OCI-LY1 (cell line): ENCODE measurements at regions not wholly inside any gene's neighbourhood (a gene's known extent, or its start where the extent isn't known, plus 50 kb on each side); places are given as distances from the start of the nearest gene placed in this dataset.

Source experiments
- CTCF ChIP-seq: fragments of 200-600 bp; sonication (generic), shearing (Covaris generic); IDR thresholded peaks from 2 replicates; pipeline ENCODE4 v1.5.1; 2017; ENCODE audit warnings: mild to moderate bottlenecking, antibody characterized with exemption, low read length, moderate library complexity, mixed read lengths
- EZH2 ChIP-seq: fragments of 200-600 bp; sonication (generic), shearing (Covaris generic); IDR thresholded peaks from 2 replicates; pipeline ENCODE4 v1.8.0; 2017; ENCODE audit warnings: borderline replicate concordance, mixed run types, mild to moderate bottlenecking, antibody characterized with exemption, low read length, moderate library complexity, mixed read lengths

GRCh38 chrX:13467243-13467642 is 102.2 kb upstream of the EGFL6 start:
- TF ChIP-seq CTCF (no peak), EZH2 (no peak)
